Astrocyte (in vitro differentiated cells and primary cell): ENCODE measurements at regions not wholly inside any gene's neighbourhood (a gene's known extent, or its start where the extent isn't known, plus 50 kb on each side); places are given as distances from the start of the nearest gene placed in this dataset.
"Not testable (repeated sequence)": the region's sequence is repeated elsewhere in the genome, so short reads cannot be mapped to it uniquely, and the experiment has no call there.

Experiments used
- DNase-seq: peaks from one replicate; pipeline ENCODE4 v3.0.0-alpha.2; 2010; ENCODE audit warnings: low read depth
- FAIRE-seq: peaks from 2 replicates; lab custom pipeline; 2011; peaks lifted over from hg19 to GRCh38; lab: Jason Lieb, UNC
- H2AFZ ChIP-seq: 2 replicates; pipeline ENCODE4 v1.6.0; 2012; ENCODE audit warnings: low read depth, low read length, inconsistent platforms
- H3K27ac ChIP-seq: 2 replicates; pipeline ENCODE4 v1.5.1; 2011; ENCODE audit warnings: low read depth, low read length, inconsistent platforms
- H3K27me3 ChIP-seq: 2 replicates; pipeline ENCODE4 v1.6.0; 2011; ENCODE audit warnings: low read length, inconsistent platforms; ENCODE audit not compliant: insufficient read depth
- H3K36me3 ChIP-seq: 2 replicates; pipeline ENCODE4 v1.5.1; 2011; ENCODE audit warnings: low read length, inconsistent platforms; ENCODE audit not compliant: insufficient read depth
- H3K4me1 ChIP-seq: 2 replicates; pipeline ENCODE4 v1.5.1; 2011; ENCODE audit warnings: low read length, inconsistent platforms; ENCODE audit not compliant: insufficient read depth
- H3K4me2 ChIP-seq: 2 replicates; pipeline ENCODE4 v1.6.0; 2012; ENCODE audit warnings: low read length, inconsistent platforms
- H3K4me3 ChIP-seq: 2 replicates; pipeline ENCODE4 v1.5.1; 2011; ENCODE audit warnings: low read depth, mild to moderate bottlenecking, low read length, inconsistent platforms; ENCODE audit not compliant: insufficient read depth
- H3K79me2 ChIP-seq: 2 replicates; pipeline ENCODE4 v1.6.0; 2012; ENCODE audit warnings: mild to moderate bottlenecking, low read length, inconsistent platforms; ENCODE audit not compliant: insufficient read depth
- H3K9ac ChIP-seq: 2 replicates; pipeline ENCODE4 v1.6.0; 2012; ENCODE audit warnings: mild to moderate bottlenecking, low read length, inconsistent platforms
- H3K9me3 ChIP-seq: 2 replicates; pipeline ENCODE4 v1.5.1; 2012; ENCODE audit warnings: low read depth, mild to moderate bottlenecking, low read length, inconsistent platforms; ENCODE audit not compliant: insufficient read depth
- H4K20me1 ChIP-seq: 2 replicates; pipeline ENCODE4 v1.6.0; 2012; ENCODE audit warnings: low read length, inconsistent platforms; ENCODE audit not compliant: insufficient read depth
- H3K27ac Mint-ChIP-seq: one replicate; pipeline ENCODE4 v1.8.0; 2021; ENCODE audit warnings: mild to moderate bottlenecking, mixed read lengths; ENCODE audit not compliant: unreplicated experiment
- H3K27me3 Mint-ChIP-seq: one replicate; pipeline ENCODE4 v1.8.0; 2021; ENCODE audit warnings: low read depth, mixed read lengths; ENCODE audit not compliant: unreplicated experiment
- H3K36me3 Mint-ChIP-seq: one replicate; pipeline ENCODE4 v1.8.0; 2021; ENCODE audit warnings: low read depth, mixed read lengths; ENCODE audit not compliant: unreplicated experiment
- H3K4me1 Mint-ChIP-seq: one replicate; pipeline ENCODE4 v1.8.0; 2021; ENCODE audit warnings: low read depth, mixed read lengths; ENCODE audit not compliant: unreplicated experiment
- H3K4me3 Mint-ChIP-seq: one replicate; pipeline ENCODE4 v1.8.0; 2021; ENCODE audit warnings: mild to moderate bottlenecking, moderate library complexity, mixed read lengths; ENCODE audit not compliant: unreplicated experiment
- H3K9me3 Mint-ChIP-seq: one replicate; pipeline ENCODE4 v1.8.0; 2021; ENCODE audit warnings: mild to moderate bottlenecking, mixed read lengths; ENCODE audit not compliant: unreplicated experiment

GRCh38 chr5:1619531-1619930, 95.8 kb upstream of the LPCAT1 start:
- H3K9ac ChIP-seq, H3K9me3 ChIP-seq, H3K36me3 ChIP-seq, H3K79me2 ChIP-seq, H3K27ac ChIP-seq, FAIRE-seq, H4K20me1 ChIP-seq, H3K27ac Mint-ChIP-seq, H3K4me2 ChIP-seq, H3K4me1 ChIP-seq, H3K4me3 ChIP-seq, DNase-seq, H2AFZ ChIP-seq, H3K4me3 Mint-ChIP-seq, H3K4me1 Mint-ChIP-seq: not testable (repeated sequence)
- Mint-ChIP-seq H3K36me3 (peaks cover 74% of the 10 kb centered on the region), H3K27me3 (peaks cover 28% of the 10 kb centered on the region), H3K9me3 (peaks cover 27% of the 10 kb centered on the region)
- peaks cover 10% of the 10 kb centered on the region for H3K27me3 ChIP-seq

GRCh38 chr5:1618296-1618865, 94.6 kb upstream of the LPCAT1 start:
- FAIRE-seq, result not testable (repeated sequence)

GRCh38 chr5:1617236-1617755, 93.5 kb upstream of the LPCAT1 start:
- H3K4me3 ChIP-seq, H3K4me2 ChIP-seq, H3K4me1 ChIP-seq, H3K4me1 Mint-ChIP-seq, H3K9ac ChIP-seq, H4K20me1 ChIP-seq, H3K27ac Mint-ChIP-seq, DNase-seq, H3K36me3 ChIP-seq, H2AFZ ChIP-seq, H3K9me3 ChIP-seq, H3K27ac ChIP-seq, H3K79me2 ChIP-seq, H3K4me3 Mint-ChIP-seq, FAIRE-seq: not testable (repeated sequence)
- Mint-ChIP-seq H3K27me3 (peaks cover 33% of the 10 kb centered on the region), H3K36me3 (peaks cover 61% of the 10 kb centered on the region), H3K9me3 (peaks cover 14% of the 10 kb centered on the region)
- peaks cover 13% of the 10 kb centered on the region for H3K27me3 ChIP-seq

More at GRCh38 chr5:1618296-1618865, 94.6 kb upstream of the LPCAT1 start:
- not testable (repeated sequence) for H3K4me3 ChIP-seq, H3K4me1 ChIP-seq, H3K4me2 ChIP-seq, DNase-seq, H3K36me3 ChIP-seq, H3K9me3 ChIP-seq, H3K9ac ChIP-seq, H3K4me3 Mint-ChIP-seq, H3K27ac Mint-ChIP-seq, H2AFZ ChIP-seq, H3K79me2 ChIP-seq, H4K20me1 ChIP-seq, H3K4me1 Mint-ChIP-seq, H3K27ac ChIP-seq
- H3K36me3 Mint-ChIP-seq, result peaks cover 64% of the 10 kb centered on the region
- H3K27me3 ChIP-seq, result peaks cover 10% of the 10 kb centered on the region
- peaks cover 18% of the 10 kb centered on the region for H3K9me3 Mint-ChIP-seq
- peaks cover 33% of the 10 kb centered on the region for H3K27me3 Mint-ChIP-seq

- not testable (repeated sequence) for DNase-seq, H3K4me2 ChIP-seq, H4K20me1 ChIP-seq, H3K4me3 ChIP-seq, FAIRE-seq, H3K27me3 ChIP-seq, H3K4me1 Mint-ChIP-seq, H3K4me1 ChIP-seq, H3K4me3 Mint-ChIP-seq, H3K36me3 ChIP-seq, H3K79me2 ChIP-seq, H2AFZ ChIP-seq, H3K9ac ChIP-seq, H3K9me3 Mint-ChIP-seq, H3K27ac ChIP-seq, H3K9me3 ChIP-seq, H3K27ac Mint-ChIP-seq
- Mint-ChIP-seq H3K27me3 (peaks cover 23% of the 10 kb centered on the region), H3K36me3 (peaks cover 35% of the 10 kb centered on the region)
Observed at GRCh38 chr5:1613515-1613914, 89.8 kb upstream of the LPCAT1 start.

- H3K4me1 Mint-ChIP-seq, H3K27ac Mint-ChIP-seq, H3K36me3 ChIP-seq, H3K4me1 ChIP-seq, H2AFZ ChIP-seq, H3K4me2 ChIP-seq, H3K9me3 Mint-ChIP-seq, H3K4me3 Mint-ChIP-seq, DNase-seq, H3K79me2 ChIP-seq, H3K4me3 ChIP-seq, H3K27ac ChIP-seq, H3K9ac ChIP-seq, FAIRE-seq, H4K20me1 ChIP-seq, H3K9me3 ChIP-seq: not testable (repeated sequence)
- peaks cover 17% of the 10 kb centered on the region for H3K27me3 Mint-ChIP-seq
- H3K27me3 ChIP-seq, result peaks cover 21% of the 10 kb centered on the region
- H3K36me3 Mint-ChIP-seq, result peaks cover 14% of the 10 kb centered on the region
Observed at GRCh38 chr5:1610526-1610925, 86.8 kb upstream of the LPCAT1 start.

GRCh38 chr5:1609111-1609510, 85.4 kb upstream of the LPCAT1 start:
- not testable (repeated sequence) for DNase-seq, H3K9ac ChIP-seq, H3K36me3 ChIP-seq, H3K27ac ChIP-seq, FAIRE-seq, H3K9me3 Mint-ChIP-seq, H3K4me3 Mint-ChIP-seq, H3K4me3 ChIP-seq, H3K4me1 ChIP-seq, H3K4me1 Mint-ChIP-seq, H3K4me2 ChIP-seq, H3K79me2 ChIP-seq, H3K9me3 ChIP-seq, H2AFZ ChIP-seq, H3K27ac Mint-ChIP-seq
- Mint-ChIP-seq H3K36me3 (peaks cover 10% of the 10 kb centered on the region), H3K27me3 (peaks cover 24% of the 10 kb centered on the region)
- peaks cover 23% of the 10 kb centered on the region for H3K27me3 ChIP-seq
- peaks cover 15% of the 10 kb centered on the region for H4K20me1 ChIP-seq
